ENCODE measurements at regions not wholly inside any gene's neighbourhood (a gene's known extent, or its start where the extent isn't known, plus 50 kb on each side); places are given as distances from the start of the nearest gene placed in this dataset.

- DNase-seq, result no peak
Measured at GRCh38 chr4:12791536-12791935, 692.6 kb downstream of the RAB28 start.

GRCh38 chr4:12787261-12787660, 696.9 kb downstream of the RAB28 start:
- DNase-seq, result no peak

GRCh38 chr4:12778706-12779105, 705.4 kb downstream of the RAB28 start:
- no peak for DNase-seq

- no peak for DNase-seq
Measured at GRCh38 chr4:12778191-12778590, 705.9 kb downstream of the RAB28 start.

- no peak for DNase-seq
Measured at GRCh38 chr4:12770351-12770750, 713.8 kb downstream of the RAB28 start.

- no peak for DNase-seq
Measured at GRCh38 chr4:12761694-12762093, 722.4 kb downstream of the RAB28 start.

GRCh38 chr4:12747154-12747553, 737.0 kb downstream of the RAB28 start:
- no peak for DNase-seq

- DNase-seq, result no peak
Measured at GRCh38 chr4:12746221-12746620, 737.9 kb downstream of the RAB28 start.

- no peak for DNase-seq
Measured at GRCh38 chr4:12734586-12734985, 749.6 kb downstream of the RAB28 start.

GRCh38 chr4:12729384-12729783, 754.8 kb downstream of the RAB28 start:
- DNase-seq, result no peak

- no peak for DNase-seq
Measured at GRCh38 chr4:12724510-12724909, 759.6 kb downstream of the RAB28 start.

GRCh38 chr4:12723849-12724447, 760.2 kb downstream of the RAB28 start:
- DNase-seq, result no peak

GRCh38 chr4:12716896-12717295, 767.2 kb downstream of the RAB28 start:
- no peak for DNase-seq

- DNase-seq, result no peak
Measured at GRCh38 chr4:12712648-12713339, 771.3 kb downstream of the RAB28 start.

GRCh38 chr4:12707381-12708175, 776.6 kb downstream of the RAB28 start:
- no peak for DNase-seq

- no peak for DNase-seq
Measured at GRCh38 chr4:12703036-12703435, 781.1 kb downstream of the RAB28 start.

GRCh38 chr4:12701384-12701783, 782.8 kb downstream of the RAB28 start:
- no peak for DNase-seq

GRCh38 chr4:12697970-12698369, 786.2 kb downstream of the RAB28 start:
- no peak for DNase-seq

GRCh38 chr4:12692815-12693214, 791.3 kb downstream of the RAB28 start:
- no peak for DNase-seq

GRCh38 chr4:12691168-12691567, 793.0 kb downstream of the RAB28 start:
- DNase-seq, result no peak

- DNase-seq, result no peak
Measured at GRCh38 chr4:12689457-12689856, 794.7 kb downstream of the RAB28 start.

GRCh38 chr4:12679217-12679616, 804.9 kb downstream of the RAB28 start:
- no peak for DNase-seq

- DNase-seq, result no peak
Measured at GRCh38 chr4:12674184-12674583, 810.0 kb downstream of the RAB28 start.

- no peak for DNase-seq
Measured at GRCh38 chr4:12672303-12672702, 811.8 kb downstream of the RAB28 start.
